ENCODE measurements at regions not wholly inside any gene's neighbourhood (a gene's known extent, or its start where the extent isn't known, plus 50 kb on each side); places are given as distances from the start of the nearest gene placed in this dataset.

- WGBS (ENCODE audit: extremely low coverage, insufficient read length, low lambda C conversion rate), result 100% methylated on average over 1 of the region's 5 CpGs
- Histone ChIP-seq H3K18ac (ENCODE audit: insufficient read length, low read depth, low read length) (no peak overlapping the region), H3K23ac (ENCODE audit: insufficient read length, low read depth, low read length) (no peak overlapping the region), H2AK5ac (ENCODE audit: insufficient read length, low read length) (no peak overlapping the region), H3K14ac (ENCODE audit: insufficient read depth, low read length) (no peak overlapping the region), H3K56ac (ENCODE audit: insufficient read length, low read depth, low read length) (no peak overlapping the region), H3K4me1 (ENCODE audit: insufficient read depth, low read length) (no peaks in the 10 kb centered on the region), H4K8ac (replicated peaks; ENCODE audit: insufficient read length, low read depth, low read length) (no peak overlapping the region), H3K4ac (ENCODE audit: low read depth, low read length) (no peak overlapping the region), H4K5ac (ENCODE audit: insufficient read length, low read depth, low read length) (no peak overlapping the region), H3K4me2 (ENCODE audit: insufficient read depth, insufficient read length, low read length) (no peak overlapping the region), H2AFZ (ENCODE audit: low read length) (no peak overlapping the region), H2BK5ac (ENCODE audit: insufficient read length, low read length) (no peak overlapping the region), H3K9ac (ENCODE audit: extremely low read depth, insufficient read length, low read length) (no peak overlapping the region), H4K20me1 (ENCODE audit: control insufficient read depth, insufficient read depth, insufficient read length) (no peaks in the 10 kb centered on the region), H3K79me2 (ENCODE audit: insufficient read depth, low read length) (no peaks in the 10 kb centered on the region), H4K91ac (ENCODE audit: insufficient read length, low read depth, low read length) (no peak overlapping the region), H2BK20ac (ENCODE audit: low read depth, low read length, poor library complexity, severe bottlenecking) (no peak overlapping the region), H3K79me1 (ENCODE audit: insufficient read depth, low read depth, low read length, poor library complexity, severe bottlenecking) (no peaks in the 10 kb centered on the region), H2BK15ac (ENCODE audit: low read depth, low read length) (no peak overlapping the region), H2BK120ac (ENCODE audit: low read depth, low read length, poor library complexity, severe bottlenecking) (no peak overlapping the region), H3K27me3 (ENCODE audit: insufficient read depth, low read length) (no peaks in the 10 kb centered on the region), H3K27ac (ENCODE audit: insufficient read length, low read depth, low read length) (no peak overlapping the region), H3T11ph (ENCODE audit: low read length) (no peak overlapping the region), H3K9me3 (ENCODE audit: control insufficient read depth, low read depth, low read length) (no peaks in the 10 kb centered on the region), H3K23me2 (ENCODE audit: insufficient read length, low read depth, low read length, poor library complexity, severe bottlenecking) (no peaks in the 10 kb centered on the region), H2BK12ac (ENCODE audit: insufficient read length, low read depth, low read length) (no peak overlapping the region)
- TF ChIP-seq CTCF (conservative IDR thresholded peaks at IDR 0.05), result no peak
- H3K9me3 Mint-ChIP-seq, result no peaks in the 10 kb centered on the region
- no peak overlapping the region for H3K4me3 Mint-ChIP-seq
- no peaks in the 10 kb centered on the region for H3K27me3 Mint-ChIP-seq (ENCODE audit: low read depth)
- H3K36me3 Mint-ChIP-seq (ENCODE audit: insufficient read depth in 1 of 3, low read depth in 3 of 3), result no peaks in the 10 kb centered on the region
- no peak overlapping the region for H3K27ac Mint-ChIP-seq
- DNase-seq, result no peak
- H3K4me1 Mint-ChIP-seq, result no peaks in the 10 kb centered on the region
These were observed 276.9 kb upstream of the ERBB4 start for GRCh38 chr2:212815453-212815852.
